ENCODE measurements at regions not wholly inside any gene's neighbourhood (a gene's known extent, or its start where the extent isn't known, plus 50 kb on each side); places are given as distances from the start of the nearest gene placed in this dataset.

DNA sequence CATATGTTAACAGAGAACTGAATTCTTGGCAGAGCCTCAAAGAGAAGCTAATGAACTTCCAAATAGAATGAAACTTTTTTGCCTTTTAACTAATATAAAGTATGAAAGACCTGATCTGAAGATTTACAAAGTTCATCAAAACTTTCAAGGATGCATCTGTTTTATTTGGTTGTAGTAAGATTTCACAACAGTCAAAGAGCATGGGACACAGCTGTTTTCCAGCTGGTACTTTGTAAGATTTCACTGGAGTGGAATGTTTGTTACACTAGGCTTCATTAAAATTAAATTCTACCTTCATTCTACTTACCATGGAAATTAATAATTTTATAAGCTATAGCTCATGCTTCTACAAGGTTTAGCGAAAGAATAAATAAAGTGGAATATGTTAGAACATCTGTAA lies 351.2 kb downstream of the SLC6A15 start:
- H3K27me3 ChIP-seq, result no peaks in the 10 kb centered on the region
- no peak overlapping the region for H3K9ac ChIP-seq
- no peaks in the 10 kb centered on the region for H3K4me1 ChIP-seq
- H3K9me3 ChIP-seq (ENCODE audit: low read depth), result no peaks in the 10 kb centered on the region
- DNase-seq (ENCODE audit: low spot score), result no peak
- H3K4me2 ChIP-seq, result no peak overlapping the region
- H3K27ac ChIP-seq, result no peak overlapping the region
- no peaks in the 10 kb centered on the region for H4K20me1 ChIP-seq (ENCODE audit: low read depth)
- H2AFZ ChIP-seq (replicated peaks), result no peak overlapping the region
- no peaks in the 10 kb centered on the region for H3K36me3 ChIP-seq
- no peak for TF ChIP-seq EZH2phosphoT487 (IDR thresholded peaks at IDR 0.05)
- no peaks in the 10 kb centered on the region for H3K79me2 ChIP-seq (ENCODE audit: low read depth)
- Mint-ChIP-seq H3K9me3 (peaks cover 2% of the 10 kb centered on the region), H3K27me3 (ENCODE audit: insufficient read depth, low read depth) (no peaks in the 10 kb centered on the region), H3K4me3 (no peak overlapping the region), H3K27ac (no peak overlapping the region), H3K4me1 (peaks cover 7% of the 10 kb centered on the region), H3K36me3 (no peaks in the 10 kb centered on the region)
- no peaks in the 10 kb centered on the region for H3F3A ChIP-seq (ENCODE audit: low read depth)
- H3K4me3 ChIP-seq, result no peak overlapping the region

DNA sequence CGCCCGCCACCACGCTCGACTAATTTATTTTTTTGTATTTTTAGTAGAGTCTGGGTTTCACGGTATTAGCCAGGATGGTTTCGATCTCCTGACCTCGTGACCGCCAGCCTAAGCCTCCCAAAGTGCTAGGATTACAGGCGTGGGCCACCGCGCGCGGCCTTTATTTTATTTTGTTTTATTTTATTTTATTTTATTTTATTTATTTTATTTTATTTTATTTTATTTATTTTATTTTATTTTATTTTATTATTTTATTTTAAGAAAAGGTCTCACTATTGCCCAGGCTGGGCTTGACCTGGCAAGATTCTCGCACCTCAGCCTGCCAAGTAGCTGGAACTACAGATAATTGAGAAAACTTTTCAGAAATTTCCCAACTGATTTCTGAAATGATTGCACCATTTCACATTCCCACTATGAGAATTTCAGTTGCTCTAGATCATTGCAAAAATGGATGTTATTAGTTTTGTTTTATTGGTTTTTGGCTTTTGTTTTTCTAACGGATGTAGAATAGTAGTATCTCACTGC lies 358.3 kb downstream of the SLC6A15 start:
- Histone ChIP-seq H3K9ac (no peak overlapping the region), H3K4me1 (no peaks in the 10 kb centered on the region), H3K4me3 (no peak overlapping the region), H3K36me3 (no peaks in the 10 kb centered on the region), H3K9me3 (ENCODE audit: low read depth) (no peaks in the 10 kb centered on the region), H2AFZ (replicated peaks) (no peak overlapping the region), H3K4me2 (no peak overlapping the region), H3K27me3 (no peaks in the 10 kb centered on the region), H3K79me2 (ENCODE audit: low read depth) (no peaks in the 10 kb centered on the region), H3F3A (ENCODE audit: low read depth) (no peaks in the 10 kb centered on the region), H3K27ac (no peak overlapping the region), H4K20me1 (ENCODE audit: low read depth) (no peaks in the 10 kb centered on the region)
- Mint-ChIP-seq H3K9me3 (no peaks in the 10 kb centered on the region), H3K27me3 (ENCODE audit: insufficient read depth, low read depth) (no peaks in the 10 kb centered on the region), H3K36me3 (no peaks in the 10 kb centered on the region), H3K4me1 (no peaks in the 10 kb centered on the region), H3K4me3 (no peak overlapping the region), H3K27ac (no peak overlapping the region)
- TF ChIP-seq, protein P1, sequence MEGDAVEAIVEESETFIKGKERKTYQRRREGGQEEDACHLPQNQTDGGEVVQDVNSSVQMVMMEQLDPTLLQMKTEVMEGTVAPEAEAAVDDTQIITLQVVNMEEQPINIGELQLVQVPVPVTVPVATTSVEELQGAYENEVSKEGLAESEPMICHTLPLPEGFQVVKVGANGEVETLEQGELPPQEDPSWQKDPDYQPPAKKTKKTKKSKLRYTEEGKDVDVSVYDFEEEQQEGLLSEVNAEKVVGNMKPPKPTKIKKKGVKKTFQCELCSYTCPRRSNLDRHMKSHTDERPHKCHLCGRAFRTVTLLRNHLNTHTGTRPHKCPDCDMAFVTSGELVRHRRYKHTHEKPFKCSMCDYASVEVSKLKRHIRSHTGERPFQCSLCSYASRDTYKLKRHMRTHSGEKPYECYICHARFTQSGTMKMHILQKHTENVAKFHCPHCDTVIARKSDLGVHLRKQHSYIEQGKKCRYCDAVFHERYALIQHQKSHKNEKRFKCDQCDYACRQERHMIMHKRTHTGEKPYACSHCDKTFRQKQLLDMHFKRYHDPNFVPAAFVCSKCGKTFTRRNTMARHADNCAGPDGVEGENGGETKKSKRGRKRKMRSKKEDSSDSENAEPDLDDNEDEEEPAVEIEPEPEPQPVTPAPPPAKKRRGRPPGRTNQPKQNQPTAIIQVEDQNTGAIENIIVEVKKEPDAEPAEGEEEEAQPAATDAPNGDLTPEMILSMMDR (IDR thresholded peaks at IDR 0.05), result no peak
- no peak for TF ChIP-seq EZH2phosphoT487 (IDR thresholded peaks at IDR 0.05)
- no peak for TF ChIP-seq EZH2 (IDR thresholded peaks at IDR 0.05)
- no peak for DNase-seq (ENCODE audit: low spot score)

DNA sequence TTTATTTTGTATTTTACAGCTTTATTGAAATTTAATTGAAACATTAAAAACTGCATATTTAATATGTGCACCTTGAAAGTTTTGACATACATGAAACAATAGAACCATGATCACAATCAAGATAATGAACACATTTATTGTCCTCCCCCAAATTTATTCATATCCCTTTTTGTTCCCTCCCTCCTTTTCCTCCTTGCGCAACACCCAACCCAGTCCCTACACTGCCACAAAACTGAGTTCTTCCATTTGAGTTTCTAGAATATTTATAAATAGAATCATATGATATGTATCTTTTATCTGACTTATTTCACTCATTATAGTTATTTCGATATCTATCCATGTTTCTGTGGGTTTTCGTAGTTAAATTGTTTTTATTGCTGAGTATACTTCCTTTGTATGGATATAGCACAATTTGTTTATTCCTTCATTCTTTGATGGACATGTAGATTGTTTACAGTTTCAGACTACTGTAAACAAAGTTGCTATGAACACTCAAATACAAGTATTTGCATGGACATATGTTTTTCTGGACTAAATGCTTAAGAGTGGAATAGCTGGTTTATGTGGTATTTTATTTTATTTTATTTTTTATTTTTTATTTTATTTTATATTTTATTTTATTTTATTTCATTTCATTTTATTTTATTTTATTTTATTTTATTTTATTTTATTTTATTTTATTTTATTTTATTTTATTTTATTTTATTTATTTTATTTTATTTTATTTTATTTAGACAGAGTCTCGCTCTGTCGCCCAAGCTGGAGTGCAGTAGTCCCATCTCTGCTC lies 359.1 kb downstream of the SLC6A15 start:
- no peak overlapping the region for H3K4me3 Mint-ChIP-seq
- H3K9me3 Mint-ChIP-seq, result no peaks in the 10 kb centered on the region
- no peaks in the 10 kb centered on the region for H3K79me2 ChIP-seq (ENCODE audit: low read depth)
- H2AFZ ChIP-seq (replicated peaks), result no peak overlapping the region
- H3K9ac ChIP-seq, result no peak overlapping the region
- H3K36me3 ChIP-seq, result no peaks in the 10 kb centered on the region
- no peak overlapping the region for H3K27ac Mint-ChIP-seq
- no peak overlapping the region for H3K4me3 ChIP-seq
- no peak overlapping the region for H3K4me2 ChIP-seq
- H3K27me3 ChIP-seq, result no peaks in the 10 kb centered on the region
- no peaks in the 10 kb centered on the region for H3K36me3 Mint-ChIP-seq
- TF ChIP-seq, protein P1 (IDR thresholded peaks at IDR 0.05), result no peak
- TF ChIP-seq EZH2 (IDR thresholded peaks at IDR 0.05) (no peak), EZH2phosphoT487 (IDR thresholded peaks at IDR 0.05) (no peak)
- H3K27me3 Mint-ChIP-seq (ENCODE audit: insufficient read depth, low read depth), result no peaks in the 10 kb centered on the region
- no peaks in the 10 kb centered on the region for H3K4me1 ChIP-seq
- H4K20me1 ChIP-seq (ENCODE audit: low read depth), result no peaks in the 10 kb centered on the region
- no peak overlapping the region for H3K27ac ChIP-seq
- H3K9me3 ChIP-seq (ENCODE audit: low read depth), result no peaks in the 10 kb centered on the region
- H3K4me1 Mint-ChIP-seq, result no peaks in the 10 kb centered on the region
- DNase-seq (ENCODE audit: low spot score), result no peak
- no peaks in the 10 kb centered on the region for H3F3A ChIP-seq (ENCODE audit: low read depth)

DNA sequence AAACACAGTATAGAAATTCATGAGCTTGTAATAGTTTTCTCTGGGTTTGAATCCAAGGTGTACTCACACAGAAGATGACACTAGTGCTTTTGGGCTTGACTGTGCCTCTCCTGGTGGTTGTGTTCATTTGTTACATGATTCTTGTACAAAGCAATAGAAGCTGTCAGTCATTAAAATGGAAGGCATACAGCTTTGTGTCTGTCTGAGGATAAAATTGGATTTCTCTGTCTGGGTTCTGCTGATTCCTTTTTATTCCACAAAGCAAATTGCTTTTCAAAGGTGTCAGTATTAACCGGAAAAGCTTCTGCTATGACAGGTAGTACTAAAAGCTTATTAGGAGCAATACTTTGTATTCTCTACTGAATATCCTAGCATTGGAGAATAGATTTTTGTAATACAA lies 361.2 kb downstream of the SLC6A15 start:
- no peaks in the 10 kb centered on the region for H3K27me3 Mint-ChIP-seq (ENCODE audit: insufficient read depth, low read depth)
- H3K4me3 ChIP-seq, result no peak overlapping the region
- H3F3A ChIP-seq (ENCODE audit: low read depth), result no peaks in the 10 kb centered on the region
- H2AFZ ChIP-seq (replicated peaks), result peak overlapping the region; percentile 22
- H3K27me3 ChIP-seq, result no peaks in the 10 kb centered on the region
- H3K4me1 Mint-ChIP-seq, result no peaks in the 10 kb centered on the region
- no peaks in the 10 kb centered on the region for H4K20me1 ChIP-seq (ENCODE audit: low read depth)
- TF ChIP-seq, protein P1 (IDR thresholded peaks at IDR 0.05), result no peak
- TF ChIP-seq EZH2phosphoT487 (IDR thresholded peaks at IDR 0.05) (no peak), EZH2 (IDR thresholded peaks at IDR 0.05) (no peak)
- H3K27ac Mint-ChIP-seq, result no peak overlapping the region
- H3K79me2 ChIP-seq (ENCODE audit: low read depth), result no peaks in the 10 kb centered on the region
- no peaks in the 10 kb centered on the region for H3K9me3 Mint-ChIP-seq
- H3K36me3 ChIP-seq, result no peaks in the 10 kb centered on the region
- no peaks in the 10 kb centered on the region for H3K4me1 ChIP-seq
- no peak overlapping the region for H3K4me3 Mint-ChIP-seq
- H3K9ac ChIP-seq, result no peak overlapping the region
- no peaks in the 10 kb centered on the region for H3K9me3 ChIP-seq (ENCODE audit: low read depth)
- H3K36me3 Mint-ChIP-seq, result no peaks in the 10 kb centered on the region
- H3K4me2 ChIP-seq, result no peak overlapping the region
- DNase-seq (ENCODE audit: low spot score), result no peak
- no peak overlapping the region for H3K27ac ChIP-seq

Data from neural progenitor cell (in vitro differentiated cells).